ENCODE measurements at regions not wholly inside any gene's neighbourhood (a gene's known extent, or its start where the extent isn't known, plus 50 kb on each side); places are given as distances from the start of the nearest gene placed in this dataset.
A peak's percentile ranks its signal among the peaks of the same experiment; 100 is the strongest.
"Not testable (repeated sequence)": the region's sequence is repeated elsewhere in the genome, so short reads cannot be mapped to it uniquely, and the experiment has no call there.

DNA sequence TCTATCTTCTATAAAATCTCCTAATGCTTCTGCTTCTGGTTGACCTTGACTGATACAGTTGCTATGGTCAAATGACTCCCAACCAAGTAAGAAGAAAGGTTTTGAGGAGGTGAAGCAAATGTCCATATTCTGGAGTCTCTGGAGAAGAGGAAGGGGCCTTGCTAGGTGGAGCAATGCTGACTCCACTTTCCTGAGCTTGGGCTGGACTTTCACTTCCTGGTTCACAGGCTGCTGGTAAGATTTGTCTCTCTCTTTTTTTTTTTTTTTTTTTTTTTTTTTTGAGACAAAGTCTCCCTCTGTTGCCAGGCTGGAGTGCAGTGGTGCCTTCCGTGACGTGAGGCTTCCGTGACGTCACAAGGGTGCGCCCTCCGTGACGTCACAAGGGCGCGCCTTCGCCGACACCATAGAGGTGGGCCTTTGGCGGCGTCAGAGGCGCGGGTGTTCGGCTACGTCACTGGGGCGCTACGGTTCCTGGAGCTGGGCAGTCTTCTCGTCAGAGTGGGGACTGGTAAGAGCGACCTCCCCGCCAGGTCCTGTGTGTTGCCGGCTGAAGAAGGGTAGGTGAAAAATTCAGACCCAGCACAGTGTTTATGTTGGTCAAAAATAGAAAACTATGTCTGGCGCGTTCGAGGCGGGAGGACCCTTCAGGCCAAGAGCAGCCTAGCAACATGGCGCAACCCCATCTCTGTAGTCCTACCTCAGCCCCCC is 93.7 kb upstream of the METTL14 start:
- peak; percentile 96 for DNase-seq

DNA sequence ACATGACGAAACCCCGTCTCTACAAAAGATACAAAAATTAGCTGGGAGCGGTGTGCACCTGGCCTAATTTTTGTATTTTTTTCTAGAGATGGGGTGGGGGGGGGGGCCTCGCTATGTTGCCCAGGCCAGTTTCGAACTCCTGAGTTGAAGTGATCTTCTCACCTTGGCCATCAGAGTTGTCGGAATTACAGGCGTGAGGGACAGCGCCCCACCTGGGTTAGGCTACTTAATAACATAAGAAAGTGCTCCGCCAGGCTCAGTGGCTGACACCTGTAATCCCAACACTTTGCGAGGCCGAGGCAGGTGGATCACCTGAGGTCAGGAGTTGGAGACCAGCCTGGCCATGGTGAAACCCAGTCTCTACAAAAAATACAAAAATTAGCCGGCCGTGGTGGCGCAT is 92.9 kb upstream of the METTL14 start:
- DNase-seq = not testable (repeated sequence)

DNA sequence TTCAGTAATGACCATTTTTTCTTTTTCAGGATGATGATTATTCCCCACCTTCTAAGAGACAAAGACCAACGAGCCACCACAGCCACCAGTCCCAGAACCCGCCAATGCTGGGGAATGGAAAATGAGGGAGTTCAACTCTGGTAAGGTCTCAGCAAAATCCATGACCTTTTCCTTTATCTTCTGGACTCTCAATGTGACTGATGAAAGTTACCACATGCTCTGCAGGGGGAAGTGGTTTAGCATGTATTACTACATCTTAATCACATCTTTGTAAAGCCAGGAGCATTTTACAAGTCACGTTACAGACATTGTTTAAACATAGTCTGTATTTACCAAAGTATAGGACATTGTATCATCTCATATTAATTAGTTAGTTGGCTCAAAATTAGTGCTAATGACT is 89.3 kb upstream of the METTL14 start:
- not testable (repeated sequence) for DNase-seq

DNA sequence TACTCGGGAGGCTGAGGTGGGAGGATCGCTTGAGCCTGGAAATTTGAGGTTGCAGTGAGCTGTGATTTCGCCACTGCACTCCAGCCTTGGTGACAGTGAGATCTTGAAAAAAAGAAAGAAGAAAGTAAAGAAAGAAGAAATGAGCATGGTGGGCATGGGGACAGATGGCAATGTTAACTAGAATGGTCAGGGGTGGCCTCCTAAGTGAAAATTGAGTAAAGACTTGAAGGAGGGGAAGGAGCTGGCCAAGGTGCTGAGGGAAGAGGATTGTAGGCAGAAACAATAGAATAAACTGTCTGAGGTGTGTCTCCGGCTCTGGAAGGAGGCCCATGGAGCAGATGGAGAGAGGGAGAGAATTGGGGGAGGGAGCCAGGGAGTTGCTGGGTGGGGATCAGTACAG is 60.1 kb upstream of the METTL14 start:
- DNase-seq = not testable (repeated sequence)

DNA sequence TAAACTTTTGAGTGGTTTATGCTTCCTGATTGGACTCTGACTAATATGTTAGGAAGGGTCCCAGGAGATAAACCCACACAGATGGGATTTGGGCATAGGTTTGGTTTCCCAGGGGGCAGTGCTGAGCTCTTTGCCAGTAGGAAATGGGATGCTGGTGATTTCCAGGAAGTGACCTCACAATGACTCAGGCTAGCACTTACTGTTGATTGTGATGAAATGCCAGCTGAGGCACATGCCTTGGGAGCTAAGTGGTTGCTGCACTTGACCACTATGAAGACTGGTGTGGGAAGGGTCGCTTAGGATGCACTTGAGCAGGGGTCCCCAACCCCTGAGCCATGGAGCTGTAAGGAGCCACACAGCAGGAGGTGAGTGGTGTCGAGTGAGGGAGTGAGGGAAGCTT is 55.5 kb upstream of the METTL14 start:
- DNase-seq = not testable (repeated sequence)

DNA sequence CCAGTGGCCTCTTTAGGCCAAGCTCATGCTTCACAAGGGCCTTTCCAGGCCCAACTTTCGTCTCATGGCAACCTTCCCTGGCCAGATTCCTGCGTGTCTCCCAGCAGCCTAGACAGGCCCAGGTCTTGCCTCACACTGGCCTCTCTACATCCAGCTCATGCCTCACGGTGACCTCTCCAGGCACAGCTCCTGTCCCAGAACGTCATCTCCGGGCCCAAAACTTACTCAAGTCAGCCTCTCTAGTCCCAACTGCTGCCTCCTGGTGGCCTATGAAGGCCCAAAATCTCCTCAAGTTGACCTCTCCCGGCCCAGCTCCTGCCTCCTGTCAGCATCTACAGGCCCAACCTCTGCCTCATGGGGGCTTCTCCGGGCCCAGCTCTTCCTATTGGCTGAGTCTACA is 54.3 kb upstream of the METTL14 start:
- DNase-seq = not testable (repeated sequence)

DNA sequence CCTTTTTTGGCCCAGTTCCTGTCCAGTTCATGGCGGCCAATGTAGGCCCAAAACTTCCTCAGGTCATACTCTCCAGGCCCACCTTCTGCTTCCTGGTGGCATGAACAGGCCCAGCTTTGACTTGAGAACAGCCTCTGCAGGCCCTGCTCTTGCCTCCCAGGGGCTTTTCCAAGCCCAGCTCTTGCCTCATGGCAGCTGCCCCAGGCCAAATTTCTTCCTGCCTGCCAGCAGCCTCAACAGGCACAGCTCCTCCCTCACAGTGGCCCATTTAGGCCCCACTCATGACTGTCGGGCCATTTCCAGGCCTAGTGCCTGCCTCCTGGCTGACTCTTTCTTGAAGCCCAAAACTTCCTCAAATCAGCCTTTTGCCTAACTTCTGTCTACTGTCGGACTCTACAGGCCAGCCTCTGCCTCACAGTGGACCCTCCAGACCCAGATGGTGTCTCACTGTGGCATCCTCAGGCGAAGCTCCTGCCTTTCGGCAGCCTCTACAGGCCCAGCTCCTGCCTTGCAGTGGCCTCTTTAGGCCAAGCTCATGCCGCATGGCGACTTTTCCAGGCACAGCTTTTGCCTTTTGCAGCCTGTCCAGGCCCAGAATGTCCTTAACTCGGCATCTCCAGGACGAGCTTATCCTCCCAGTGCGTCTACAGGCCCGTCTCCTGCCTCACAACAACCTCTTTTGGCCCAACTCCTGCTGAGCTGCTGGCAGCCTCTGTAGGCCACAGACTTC is 53.7 kb upstream of the METTL14 start:
- not testable (repeated sequence) for DNase-seq

DNA sequence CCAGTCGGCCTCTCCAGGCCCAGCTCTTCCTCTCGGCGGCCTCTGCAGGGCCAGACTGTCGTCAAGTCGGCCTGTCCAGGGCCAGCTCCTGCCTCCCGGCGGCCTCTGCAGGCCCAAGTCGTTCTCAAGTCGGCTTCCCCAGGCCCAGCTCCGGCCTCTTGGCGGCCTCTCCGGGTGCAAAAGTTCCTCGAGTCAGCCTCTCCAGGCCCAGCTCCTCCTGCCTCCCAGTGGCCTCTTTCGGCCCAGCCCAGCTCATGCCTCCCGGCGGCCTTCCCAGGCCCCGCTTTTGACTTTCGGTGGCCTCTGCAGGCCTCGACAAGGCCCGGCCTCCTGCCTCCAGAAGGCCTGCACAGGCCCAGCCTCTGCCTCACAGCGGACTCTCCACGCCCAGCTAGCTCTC is 51.7 kb upstream of the METTL14 start:
- DNase-seq = not testable (repeated sequence)

DNA sequence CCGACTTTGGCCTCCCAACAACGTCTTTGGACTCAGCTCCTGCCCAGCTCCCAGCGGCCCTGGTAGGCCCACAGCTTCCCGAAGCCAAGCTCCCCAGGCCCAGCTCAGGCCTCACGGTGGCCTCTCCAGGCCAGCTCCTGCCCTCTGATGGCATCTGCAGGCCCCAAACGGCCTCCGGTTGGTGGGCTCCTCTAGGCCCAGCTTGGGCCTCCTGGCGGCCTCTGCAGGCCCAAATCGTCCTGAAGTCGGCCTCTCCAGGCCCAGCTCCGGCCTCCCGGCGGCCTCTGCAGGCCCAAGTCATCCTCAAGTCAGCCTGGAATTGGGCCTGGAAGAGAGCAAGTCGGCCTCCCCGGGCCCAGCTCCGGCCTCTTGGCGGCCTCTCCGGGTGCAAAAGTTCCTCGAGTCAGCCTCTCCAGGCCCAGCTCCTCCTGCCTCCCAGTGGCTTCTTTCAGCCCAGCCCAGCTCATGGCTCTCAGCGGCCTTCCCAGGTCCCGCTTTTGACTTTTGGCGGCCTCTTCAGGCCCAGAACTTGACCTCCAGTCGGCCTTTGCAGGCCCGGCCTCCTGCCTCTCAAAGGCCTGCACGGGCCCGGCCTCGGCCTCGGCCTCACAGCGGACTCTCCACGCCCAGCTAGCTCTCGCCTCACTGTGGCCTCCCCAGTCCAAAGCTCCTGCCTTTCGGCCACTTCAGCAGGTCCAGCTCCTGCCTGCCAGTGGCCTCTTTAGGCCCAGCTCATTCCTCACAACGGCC is 50.9 kb upstream of the METTL14 start:
- DNase-seq = not testable (repeated sequence)
